H9 (cell line): ENCODE measurements at regions not wholly inside any gene's neighbourhood (a gene's known extent, or its start where the extent isn't known, plus 50 kb on each side); places are given as distances from the start of the nearest gene placed in this dataset.

Experiments
- DNase-seq: peaks from one replicate; pipeline ENCODE4 v3.0.0-alpha.2; 2017
- H2AFZ ChIP-seq: one replicate; pipeline ENCODE4 v1.6.1; 2013; ENCODE audit warnings: mild to moderate bottlenecking, low read length, control low read depth, moderate library complexity
- H2AK5ac ChIP-seq: 2 replicates; pipeline ENCODE4 v1.6.1; 2013; ENCODE audit warnings: low read length, control low read depth, mixed read lengths; ENCODE audit not compliant: insufficient read length
- H2BK120ac ChIP-seq: one replicate; pipeline ENCODE4 v1.6.1; 2013; ENCODE audit warnings: low read depth, mild to moderate bottlenecking, low read length, control low read depth, inconsistent platforms; ENCODE audit not compliant: poor library complexity, severe bottlenecking
- H2BK12ac ChIP-seq: 2 replicates; pipeline ENCODE4 v1.6.1; 2013; ENCODE audit warnings: low read length, control low read depth, mixed read lengths, low read depth; ENCODE audit not compliant: insufficient read length
- H2BK15ac ChIP-seq: 2 replicates; pipeline ENCODE4 v1.6.1; 2013; ENCODE audit warnings: low read depth, low read length, control low read depth
- H2BK20ac ChIP-seq: one replicate; pipeline ENCODE4 v1.6.1; 2013; ENCODE audit warnings: low read depth, mild to moderate bottlenecking, low read length, control low read depth, inconsistent platforms; ENCODE audit not compliant: poor library complexity, severe bottlenecking
- H2BK5ac ChIP-seq: 2 replicates; pipeline ENCODE4 v1.6.1; 2013; ENCODE audit warnings: low read length, control low read depth, mixed read lengths; ENCODE audit not compliant: insufficient read length
- H3K14ac ChIP-seq: 2 replicates; pipeline ENCODE4 v1.6.1; 2013; ENCODE audit warnings: low read length, control low read depth; ENCODE audit not compliant: insufficient read depth
- H3K18ac ChIP-seq: 2 replicates; pipeline ENCODE4 v1.6.1; 2013; ENCODE audit warnings: low read depth, mild to moderate bottlenecking, mixed read lengths, low read length, control low read depth; ENCODE audit not compliant: insufficient read length
- H3K23ac ChIP-seq: 2 replicates; pipeline ENCODE4 v1.6.1; 2013; ENCODE audit warnings: low read length, control low read depth, mixed read lengths, low read depth; ENCODE audit not compliant: insufficient read length
- H3K23me2 ChIP-seq: 2 replicates; pipeline ENCODE4 v1.6.1; 2013; ENCODE audit warnings: low read depth, mild to moderate bottlenecking, mixed read lengths, low read length, control low read depth; ENCODE audit not compliant: insufficient read length, poor library complexity, severe bottlenecking
- H3K27ac ChIP-seq: 2 replicates; pipeline ENCODE4 v1.5.1; 2013; ENCODE audit warnings: low read length, control low read depth, mixed read lengths, low read depth; ENCODE audit not compliant: insufficient read length
- H3K27me3 ChIP-seq: 2 replicates; pipeline ENCODE4 v1.6.1; 2013; ENCODE audit warnings: low read length, control low read depth, inconsistent platforms; ENCODE audit not compliant: insufficient read depth
- H3K4ac ChIP-seq: 2 replicates; pipeline ENCODE4 v1.6.1; 2013; ENCODE audit warnings: low read depth, mild to moderate bottlenecking, control low read depth, inconsistent platforms, low read length, moderate library complexity
- H3K4me1 ChIP-seq: 2 replicates; pipeline ENCODE4 v1.6.1; 2013; ENCODE audit warnings: low read length, control low read depth, inconsistent platforms; ENCODE audit not compliant: insufficient read depth
- H3K4me2 ChIP-seq: 2 replicates; pipeline ENCODE4 v1.6.1; 2013; ENCODE audit warnings: low read length, control low read depth, mixed read lengths; ENCODE audit not compliant: insufficient read length, insufficient read depth
- H3K56ac ChIP-seq: 2 replicates; pipeline ENCODE4 v1.6.1; 2013; ENCODE audit warnings: low read depth, mild to moderate bottlenecking, mixed read lengths, low read length, control low read depth; ENCODE audit not compliant: insufficient read length
- H3K79me1 ChIP-seq: 2 replicates; pipeline ENCODE4 v1.6.1; 2013; ENCODE audit warnings: low read depth, mild to moderate bottlenecking, moderate library complexity, low read length, control low read depth, inconsistent platforms; ENCODE audit not compliant: insufficient read depth, poor library complexity, severe bottlenecking
- H3K79me2 ChIP-seq: 2 replicates; pipeline ENCODE4 v1.6.1; 2013; ENCODE audit warnings: low read length, control low read depth, inconsistent platforms; ENCODE audit not compliant: insufficient read depth
- H3K9ac ChIP-seq: 2 replicates; pipeline ENCODE4 v1.6.1; 2013; ENCODE audit warnings: low read length, control low read depth, mixed read lengths; ENCODE audit not compliant: insufficient read length; ENCODE audit errors: extremely low read depth
- H3K9me3 ChIP-seq: one replicate; pipeline ENCODE4 v1.6.1; 2013; ENCODE audit warnings: low read depth, low read length, inconsistent platforms; ENCODE audit not compliant: control insufficient read depth
- H3T11ph ChIP-seq: one replicate; pipeline ENCODE4 v1.6.1; 2013; ENCODE audit warnings: mild to moderate bottlenecking, low read length, control low read depth, inconsistent platforms
- H4K20me1 ChIP-seq: one replicate; pipeline ENCODE4 v1.6.1; 2013; ENCODE audit not compliant: control insufficient read depth, insufficient read length, insufficient read depth
- H4K5ac ChIP-seq: 2 replicates; pipeline ENCODE4 v1.6.1; 2013; ENCODE audit warnings: low read depth, mild to moderate bottlenecking, mixed read lengths, low read length, control low read depth; ENCODE audit not compliant: insufficient read length
- H4K8ac ChIP-seq: replicated peaks from 2 replicates; pipeline ENCODE4 v1.6.1; 2013; ENCODE audit warnings: low read length, control low read depth, mixed read lengths, low read depth; ENCODE audit not compliant: insufficient read length
- H4K91ac ChIP-seq: 2 replicates; pipeline ENCODE4 v1.6.1; 2013; ENCODE audit warnings: low read depth, mild to moderate bottlenecking, moderate library complexity, mixed read lengths, low read length, control low read depth; ENCODE audit not compliant: insufficient read length
- H3K27ac Mint-ChIP-seq, 3 experiments: 2 replicates in 2 of 3; 3 replicates in 1 of 3; pipeline ENCODE4 v1.8.0; 2020 to 2021; ENCODE audit warnings: mixed read lengths in 3 of 3, mild to moderate bottlenecking in 1 of 3, moderate library complexity in 1 of 3
- H3K27me3 Mint-ChIP-seq: 2 replicates; pipeline ENCODE4 v1.8.0; 2021; ENCODE audit warnings: low read depth, mild to moderate bottlenecking, moderate library complexity, mixed read lengths
- H3K36me3 Mint-ChIP-seq, 3 experiments: 2 replicates in 2 of 3; 3 replicates in 1 of 3; pipeline ENCODE4 v1.8.0; 2020 to 2021; ENCODE audit warnings: low read depth in 3 of 3, mixed read lengths in 3 of 3; ENCODE audit not compliant: insufficient read depth in 1 of 3
- H3K4me1 Mint-ChIP-seq, 2 experiments: 2 replicates each; pipeline ENCODE4 v1.8.0; 2020; ENCODE audit warnings: mixed read lengths in 2 of 2
- H3K4me3 Mint-ChIP-seq, 2 experiments: 2 replicates in 1 of 2; 3 replicates in 1 of 2; pipeline ENCODE4 v1.8.0; 2020 to 2021; ENCODE audit warnings: mild to moderate bottlenecking in 2 of 2, mixed read lengths in 2 of 2, moderate library complexity in 1 of 2
- H3K9me3 Mint-ChIP-seq, 2 experiments: 2 replicates in 1 of 2; 3 replicates in 1 of 2; pipeline ENCODE4 v1.8.0; 2020; ENCODE audit warnings: mild to moderate bottlenecking in 2 of 2, mixed read lengths in 2 of 2, moderate library complexity in 1 of 2
- WGBS: extraction: QIAGEN DNeasy Blood & Tissue Kit; methylation state at CpG from one replicate; pipeline ENCODE4 v1.1.7; 2013; ENCODE audit warnings: missing lambda C conversion rate, low lambda C conversion rate, mixed read lengths; ENCODE audit not compliant: insufficient read length; ENCODE audit errors: extremely low coverage; 5-methylcytosine and 5-hydroxymethylcytosine counted together
- TF ChIP-seq, protein P1 (sequence below): fragments of 200-600 bp; sonication (generic); conservative IDR thresholded peaks from 3 replicates; pipeline ENCODE4 v1.8.0; 2021; ENCODE audit warnings: antibody characterized with exemption, mild to moderate bottlenecking

DNA sequence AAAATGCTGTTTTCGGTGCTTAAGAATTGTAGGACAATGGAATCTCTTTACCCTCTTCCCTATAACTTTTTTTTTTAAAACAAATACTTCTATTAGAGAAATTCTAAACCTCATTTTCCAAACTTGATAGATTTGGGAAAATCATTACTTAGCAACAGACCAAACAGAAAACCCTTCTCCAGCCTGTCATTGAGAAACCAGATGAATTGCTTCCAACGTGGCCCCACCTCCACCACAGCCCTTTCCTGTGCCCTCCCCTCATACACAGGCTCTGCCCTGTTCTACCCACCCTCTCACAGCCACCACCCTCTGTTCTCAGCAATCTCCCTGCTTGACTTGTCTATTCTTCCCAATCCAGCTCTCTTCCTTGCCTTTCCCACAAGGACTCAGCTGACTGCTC is 221.2 kb downstream of the DMRT2 start:
- H3K79me1 ChIP-seq, result no peaks in the 10 kb centered on the region
- H4K91ac ChIP-seq, result no peak overlapping the region
- Mint-ChIP-seq H3K9me3 (peaks cover 2 to 26% of the 10 kb centered on the region in 2 experiments; a peak in 2 of 5 replicates), H3K4me3 (no peak overlapping the region), H3K27ac (0 out of 7 replicates have a peak overlapping the region, but pooled peaks of 1 of the 3 experiments have one; percentile 4), H3K27me3 (peaks cover 2% of the 10 kb centered on the region), H3K36me3 (no peaks in the 10 kb centered on the region; a peak in 1 of 7 replicates), H3K4me1 (peaks cover 0 to 8% of the 10 kb centered on the region in 2 experiments; a peak in 3 of 4 replicates)
- no peak overlapping the region for H3K4ac ChIP-seq
- H3K9me3 ChIP-seq, result peaks cover 12% of the 10 kb centered on the region
- no peak overlapping the region for H3T11ph ChIP-seq
- no peaks in the 10 kb centered on the region for H4K20me1 ChIP-seq
- H3K23me2 ChIP-seq, result no peaks in the 10 kb centered on the region
- no peak overlapping the region for H2BK15ac ChIP-seq
- H2BK12ac ChIP-seq, result no peak overlapping the region
- H3K4me1 ChIP-seq, result peaks cover 4% of the 10 kb centered on the region; the same call in 1 of the 2 replicates
- WGBS, result no CpG with 5 or more reads among the region's 2 CpGs
- no peak overlapping the region for H4K5ac ChIP-seq
- no peak overlapping the region for H3K14ac ChIP-seq
- H2BK20ac ChIP-seq, result no peak overlapping the region
- H3K9ac ChIP-seq, result no peak overlapping the region
- H3K18ac ChIP-seq, result no peak overlapping the region
- TF ChIP-seq, protein P1, sequence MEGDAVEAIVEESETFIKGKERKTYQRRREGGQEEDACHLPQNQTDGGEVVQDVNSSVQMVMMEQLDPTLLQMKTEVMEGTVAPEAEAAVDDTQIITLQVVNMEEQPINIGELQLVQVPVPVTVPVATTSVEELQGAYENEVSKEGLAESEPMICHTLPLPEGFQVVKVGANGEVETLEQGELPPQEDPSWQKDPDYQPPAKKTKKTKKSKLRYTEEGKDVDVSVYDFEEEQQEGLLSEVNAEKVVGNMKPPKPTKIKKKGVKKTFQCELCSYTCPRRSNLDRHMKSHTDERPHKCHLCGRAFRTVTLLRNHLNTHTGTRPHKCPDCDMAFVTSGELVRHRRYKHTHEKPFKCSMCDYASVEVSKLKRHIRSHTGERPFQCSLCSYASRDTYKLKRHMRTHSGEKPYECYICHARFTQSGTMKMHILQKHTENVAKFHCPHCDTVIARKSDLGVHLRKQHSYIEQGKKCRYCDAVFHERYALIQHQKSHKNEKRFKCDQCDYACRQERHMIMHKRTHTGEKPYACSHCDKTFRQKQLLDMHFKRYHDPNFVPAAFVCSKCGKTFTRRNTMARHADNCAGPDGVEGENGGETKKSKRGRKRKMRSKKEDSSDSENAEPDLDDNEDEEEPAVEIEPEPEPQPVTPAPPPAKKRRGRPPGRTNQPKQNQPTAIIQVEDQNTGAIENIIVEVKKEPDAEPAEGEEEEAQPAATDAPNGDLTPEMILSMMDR, result no peak
- H3K23ac ChIP-seq, result no peak overlapping the region
- no peak overlapping the region for H3K27ac ChIP-seq
- no peak overlapping the region for H2AFZ ChIP-seq
- no peak overlapping the region for H3K4me2 ChIP-seq
- H2BK120ac ChIP-seq, result no peak overlapping the region
- H2BK5ac ChIP-seq, result no peak overlapping the region
- no peak overlapping the region for H3K56ac ChIP-seq
- H4K8ac ChIP-seq, result no peak overlapping the region
- H3K27me3 ChIP-seq, result no peaks in the 10 kb centered on the region
- no peak for DNase-seq
- H2AK5ac ChIP-seq, result no peak overlapping the region
- no peaks in the 10 kb centered on the region for H3K79me2 ChIP-seq
